ENCODE measurements at regions not wholly inside any gene's neighbourhood (a gene's known extent, or its start where the extent isn't known, plus 50 kb on each side); places are given as distances from the start of the nearest gene placed in this dataset.

- intact Hi-C loops (cut with micrococcal nuclease), result no loop called here
- ChIA-PET CTCF (no interaction called here), POLR2A (no interaction called here)
- Mint-ChIP-seq H3K27me3 (no peaks in the 10 kb centered on the region), H3K27ac (no peak overlapping the region), H3K4me1 (no peaks in the 10 kb centered on the region), H3K9me3 (ENCODE audit: insufficient read depth) (peaks cover 6% of the 10 kb centered on the region), H3K4me3 (no peak overlapping the region)
- DNase-seq, result no peak
- H3K27me3 ChIP-seq (replicated peaks in 1 of 4; ENCODE audit: control extremely low read depth in 1 of 4, control insufficient read depth in 3 of 4, insufficient read depth in 4 of 4, low read length in 3 of 4), result no peaks in the 10 kb centered on the region
- H2AFZ ChIP-seq (ENCODE audit: insufficient read depth, low read depth, low read length, poor library complexity, severe bottlenecking), result no peak overlapping the region
- H3K4me1 ChIP-seq (ENCODE audit: control insufficient read depth in 2 of 2, insufficient read depth in 2 of 2, low read length in 2 of 2), result no peaks in the 10 kb centered on the region
- no peak overlapping the region for H3K9ac ChIP-seq (ENCODE audit: low read length)
- ATAC-seq (ENCODE audit: low read depth), result no peak
- no CpG with 5 or more reads among the region's 4 CpGs for WGBS (ENCODE audit: insufficient coverage)
- H3K4me3 ChIP-seq (ENCODE audit: control extremely low read depth in 1 of 5, extremely low read depth in 1 of 5, insufficient read depth in 1 of 5, low read depth in 2 of 5, low read length in 4 of 5), result no peak overlapping the region
- no peak overlapping the region for H3K27ac ChIP-seq (ENCODE audit: low read length in 2 of 2)
- H3K36me3 ChIP-seq (replicated peaks in 1 of 2; ENCODE audit: control extremely low read depth in 1 of 2, control insufficient read depth in 1 of 2, extremely low read depth in 1 of 2, insufficient read depth in 2 of 2, low read length in 1 of 2), result no peaks in the 10 kb centered on the region
- no peaks in the 10 kb centered on the region for H4K20me1 ChIP-seq (ENCODE audit: control insufficient read depth, insufficient read depth, low read length, poor library complexity, severe bottlenecking)
- H3K79me2 ChIP-seq (ENCODE audit: control insufficient read depth, insufficient read depth, low read length), result no peaks in the 10 kb centered on the region
- no peak overlapping the region for H3K4me2 ChIP-seq (replicated peaks; ENCODE audit: low read depth, low read length, poor library complexity, severe bottlenecking)
- TF ChIP-seq, protein P1, sequence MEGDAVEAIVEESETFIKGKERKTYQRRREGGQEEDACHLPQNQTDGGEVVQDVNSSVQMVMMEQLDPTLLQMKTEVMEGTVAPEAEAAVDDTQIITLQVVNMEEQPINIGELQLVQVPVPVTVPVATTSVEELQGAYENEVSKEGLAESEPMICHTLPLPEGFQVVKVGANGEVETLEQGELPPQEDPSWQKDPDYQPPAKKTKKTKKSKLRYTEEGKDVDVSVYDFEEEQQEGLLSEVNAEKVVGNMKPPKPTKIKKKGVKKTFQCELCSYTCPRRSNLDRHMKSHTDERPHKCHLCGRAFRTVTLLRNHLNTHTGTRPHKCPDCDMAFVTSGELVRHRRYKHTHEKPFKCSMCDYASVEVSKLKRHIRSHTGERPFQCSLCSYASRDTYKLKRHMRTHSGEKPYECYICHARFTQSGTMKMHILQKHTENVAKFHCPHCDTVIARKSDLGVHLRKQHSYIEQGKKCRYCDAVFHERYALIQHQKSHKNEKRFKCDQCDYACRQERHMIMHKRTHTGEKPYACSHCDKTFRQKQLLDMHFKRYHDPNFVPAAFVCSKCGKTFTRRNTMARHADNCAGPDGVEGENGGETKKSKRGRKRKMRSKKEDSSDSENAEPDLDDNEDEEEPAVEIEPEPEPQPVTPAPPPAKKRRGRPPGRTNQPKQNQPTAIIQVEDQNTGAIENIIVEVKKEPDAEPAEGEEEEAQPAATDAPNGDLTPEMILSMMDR (IDR thresholded peaks at IDR 0.05), result no peak
- no peak for TF ChIP-seq EZH2 (IDR thresholded peaks at IDR 0.05; ENCODE audit: borderline replicate concordance, insufficient read depth, low read depth, low read length, poor library complexity, severe bottlenecking)
- peaks cover 0 to 6% (median 0%) of the 10 kb centered on the region in 3 donors for H3K9me3 ChIP-seq (ENCODE audit: control extremely low read depth in 1 of 3, control insufficient read depth in 2 of 3, insufficient read depth in 1 of 3, low read length in 2 of 3)
Measured at GRCh38 chr10:108523016-108523800, 1358.7 kb upstream of the SORCS1 start.

DNA sequence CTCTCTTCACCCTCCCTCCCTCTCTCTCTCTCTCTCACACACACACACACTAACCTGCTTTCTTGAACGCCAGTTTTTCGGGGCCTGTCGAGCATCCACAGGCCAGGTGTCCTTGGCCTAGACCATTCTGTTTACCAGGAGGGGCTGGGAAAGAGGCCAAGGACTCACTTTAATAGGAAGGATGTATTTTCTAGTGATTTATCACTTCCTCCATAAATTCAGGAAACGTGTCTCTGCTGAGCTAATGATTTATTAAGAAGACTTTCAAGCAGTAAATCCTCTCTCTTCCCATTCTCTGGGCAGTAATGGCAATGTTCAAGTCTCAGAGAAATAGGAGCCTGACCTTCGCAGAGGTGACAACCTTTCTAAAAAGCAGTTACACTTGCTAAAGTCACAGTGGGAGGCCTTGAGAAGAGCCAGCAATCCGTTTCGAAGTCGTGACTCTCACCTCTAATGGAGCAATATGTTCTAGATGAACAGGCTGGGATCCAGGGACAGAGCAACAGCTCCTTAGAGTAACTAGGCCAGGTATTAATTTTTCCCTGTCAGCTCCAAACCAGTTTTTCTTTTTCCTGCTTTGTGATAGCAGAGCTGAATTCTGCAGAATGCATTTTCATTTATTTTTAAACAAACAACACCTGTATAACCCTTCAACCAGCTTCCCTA, 1357.5 kb upstream of the SORCS1 start:
- H3K4me1 Mint-ChIP-seq, result no peaks in the 10 kb centered on the region
- H3K27ac Mint-ChIP-seq, result no peak overlapping the region
- H3K4me3 ChIP-seq (ENCODE audit: control extremely low read depth in 1 of 5, extremely low read depth in 1 of 5, insufficient read depth in 1 of 5, low read depth in 2 of 5, low read length in 4 of 5), result no peak overlapping the region
- no peaks in the 10 kb centered on the region for H3K4me1 ChIP-seq (ENCODE audit: control insufficient read depth in 2 of 2, insufficient read depth in 2 of 2, low read length in 2 of 2)
- ATAC-seq (ENCODE audit: low read depth) (no peak), DNase-seq (no peak)
- peaks cover 0 to 6% (median 0%) of the 10 kb centered on the region in 3 donors for H3K9me3 ChIP-seq (ENCODE audit: control extremely low read depth in 1 of 3, control insufficient read depth in 2 of 3, insufficient read depth in 1 of 3, low read length in 2 of 3)
- CTCF ChIA-PET, result no interaction called here
- no peaks in the 10 kb centered on the region for H3K27me3 ChIP-seq (replicated peaks in 1 of 4; ENCODE audit: control extremely low read depth in 1 of 4, control insufficient read depth in 3 of 4, insufficient read depth in 4 of 4, low read length in 3 of 4)
- POLR2A ChIA-PET, result no interaction called here
- H3K27ac ChIP-seq (ENCODE audit: low read length in 2 of 2), result no peak overlapping the region
- H4K20me1 ChIP-seq (ENCODE audit: control insufficient read depth, insufficient read depth, low read length, poor library complexity, severe bottlenecking), result no peaks in the 10 kb centered on the region
- no peak overlapping the region for H3K4me2 ChIP-seq (replicated peaks; ENCODE audit: low read depth, low read length, poor library complexity, severe bottlenecking)
- no peak for TF ChIP-seq EZH2 (IDR thresholded peaks at IDR 0.05; ENCODE audit: borderline replicate concordance, insufficient read depth, low read depth, low read length, poor library complexity, severe bottlenecking)
- TF ChIP-seq, protein P1 (IDR thresholded peaks at IDR 0.05), result no peak
- H2AFZ ChIP-seq (ENCODE audit: insufficient read depth, low read depth, low read length, poor library complexity, severe bottlenecking), result no peak overlapping the region
- H3K79me2 ChIP-seq (ENCODE audit: control insufficient read depth, insufficient read depth, low read length), result no peaks in the 10 kb centered on the region
- no peak overlapping the region for H3K9ac ChIP-seq (ENCODE audit: low read length)
- intact Hi-C loops (cut with micrococcal nuclease), result no loop called here
- no peaks in the 10 kb centered on the region for H3K27me3 Mint-ChIP-seq
- H3K4me3 Mint-ChIP-seq, result no peak overlapping the region
- H3K36me3 ChIP-seq (replicated peaks in 1 of 2; ENCODE audit: control extremely low read depth in 1 of 2, control insufficient read depth in 1 of 2, extremely low read depth in 1 of 2, insufficient read depth in 2 of 2, low read length in 1 of 2), result no peaks in the 10 kb centered on the region
- peaks cover 6% of the 10 kb centered on the region for H3K9me3 Mint-ChIP-seq (ENCODE audit: insufficient read depth)
- 69% methylated on average over 3 of the region's 8 CpGs for WGBS (ENCODE audit: insufficient coverage)

Measured in B cell (primary cell).